ENCODE measurements at regions not wholly inside any gene's neighbourhood (a gene's known extent, or its start where the extent isn't known, plus 50 kb on each side); places are given as distances from the start of the nearest gene placed in this dataset.

GRCh38 chr7:116357781-116358670 is 141.5 kb upstream of the CAV2 start:
- Histone ChIP-seq H3K4me3 (ENCODE audit: low read length) (no peak overlapping the region), H3K79me2 (ENCODE audit: low read length) (no peaks in the 10 kb centered on the region), H2AFZ (ENCODE audit: low read length) (no peak overlapping the region), H3K9me3 (replicated peaks; ENCODE audit: insufficient read depth, low read length) (no peaks in the 10 kb centered on the region), H3K9ac (ENCODE audit: low read length) (no peak overlapping the region), H3K9me2 (replicated peaks; ENCODE audit: insufficient read depth, low read length) (no peaks in the 10 kb centered on the region), H3K27me3 (replicated peaks; ENCODE audit: insufficient read depth, low read length) (no peaks in the 10 kb centered on the region), H3F3A (ENCODE audit: insufficient read depth, low read length) (no peaks in the 10 kb centered on the region), H3K4me2 (ENCODE audit: low read depth, low read length) (no peak overlapping the region), H4K20me1 (ENCODE audit: insufficient read depth, low read length) (no peaks in the 10 kb centered on the region), H3K4me1 (ENCODE audit: low read length) (no peaks in the 10 kb centered on the region; the same call in 1 of the 2 replicates), H3K27ac (ENCODE audit: low read length) (no peak overlapping the region), H3K36me3 (replicated peaks; ENCODE audit: insufficient read depth, low read length) (no peaks in the 10 kb centered on the region)
- no peak for DNase-seq
- TF ChIP-seq EZH2 (optimal IDR thresholded peaks at IDR 0.05; ENCODE audit: low read depth, low read length) (no peak), CTCF (IDR thresholded peaks at IDR 0.05; ENCODE audit: low read length) (no peak), EZH2phosphoT487 (IDR thresholded peaks at IDR 0.05; ENCODE audit: low read length) (no peak)

GRCh38 chr7:116361767-116362166 is 137.8 kb upstream of the CAV2 start:
- no peaks in the 10 kb centered on the region for H3K79me2 ChIP-seq (ENCODE audit: low read length)
- H4K20me1 ChIP-seq (ENCODE audit: insufficient read depth, low read length): no peaks in the 10 kb centered on the region
- H3K9ac ChIP-seq (ENCODE audit: low read length): no peak overlapping the region
- no peak for DNase-seq
- no peak overlapping the region for H3K4me2 ChIP-seq (ENCODE audit: low read depth, low read length)
- no peaks in the 10 kb centered on the region for H3K27me3 ChIP-seq (replicated peaks; ENCODE audit: insufficient read depth, low read length)
- no peak overlapping the region for H3K27ac ChIP-seq (ENCODE audit: low read length)
- H3K4me1 ChIP-seq (ENCODE audit: low read length): no peaks in the 10 kb centered on the region; the same call in 1 of the 2 replicates
- H3K36me3 ChIP-seq (replicated peaks; ENCODE audit: insufficient read depth, low read length): no peaks in the 10 kb centered on the region
- no peaks in the 10 kb centered on the region for H3K9me3 ChIP-seq (replicated peaks; ENCODE audit: insufficient read depth, low read length)
- TF ChIP-seq CTCF (IDR thresholded peaks at IDR 0.05; ENCODE audit: low read length) (no peak), EZH2 (optimal IDR thresholded peaks at IDR 0.05; ENCODE audit: low read depth, low read length) (no peak), EZH2phosphoT487 (IDR thresholded peaks at IDR 0.05; ENCODE audit: low read length) (no peak)
- H3K4me3 ChIP-seq (ENCODE audit: low read length): no peak overlapping the region
- no peaks in the 10 kb centered on the region for H3F3A ChIP-seq (ENCODE audit: insufficient read depth, low read length)
- no peaks in the 10 kb centered on the region for H3K9me2 ChIP-seq (replicated peaks; ENCODE audit: insufficient read depth, low read length)
- no peak overlapping the region for H2AFZ ChIP-seq (ENCODE audit: low read length)

DNA sequence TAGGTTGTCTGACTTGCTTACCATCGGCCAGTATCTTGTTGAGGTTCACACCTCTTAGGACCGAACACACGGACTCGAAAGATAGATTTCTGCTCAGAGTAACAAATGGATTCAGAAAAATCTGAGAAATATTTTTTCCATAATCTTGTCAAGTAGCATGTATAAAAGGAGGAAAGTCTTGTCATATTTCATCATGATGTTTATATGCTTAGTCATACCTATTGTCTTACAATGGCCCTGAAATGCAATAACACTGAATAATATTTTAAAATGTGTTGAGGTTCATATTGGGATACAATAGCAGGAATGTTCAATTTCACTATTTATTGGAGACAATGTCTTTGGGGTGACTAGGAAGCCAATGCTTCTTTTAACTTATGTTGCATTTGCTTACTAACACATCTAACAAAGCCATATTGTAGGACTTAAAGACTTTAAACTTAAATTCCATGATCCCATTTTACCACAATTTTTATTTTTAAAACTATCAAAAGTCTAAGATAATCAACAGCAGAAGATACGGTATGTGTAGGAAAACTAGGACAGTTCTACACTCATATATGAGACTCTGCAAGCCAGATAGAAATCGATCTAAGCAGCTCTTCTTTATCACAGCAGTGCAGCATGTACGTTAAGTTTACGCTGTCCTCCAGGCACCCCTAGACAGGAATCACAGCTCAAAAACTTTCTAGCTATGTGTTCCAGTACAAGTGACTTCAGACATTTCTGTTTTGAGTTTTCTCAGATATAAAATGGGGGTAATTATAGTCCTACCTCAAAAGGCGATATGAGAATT is 135.7 kb upstream of the CAV2 start:
- Histone ChIP-seq H3K27ac (ENCODE audit: low read length) (no peak overlapping the region), H3K9me2 (replicated peaks; ENCODE audit: insufficient read depth, low read length) (no peaks in the 10 kb centered on the region), H3K27me3 (replicated peaks; ENCODE audit: insufficient read depth, low read length) (no peaks in the 10 kb centered on the region), H3K36me3 (replicated peaks; ENCODE audit: insufficient read depth, low read length) (no peaks in the 10 kb centered on the region), H3K9ac (ENCODE audit: low read length) (no peak overlapping the region), H4K20me1 (ENCODE audit: insufficient read depth, low read length) (no peaks in the 10 kb centered on the region), H3K4me2 (ENCODE audit: low read depth, low read length) (no peak overlapping the region), H3K79me2 (ENCODE audit: low read length) (no peaks in the 10 kb centered on the region), H3K4me1 (ENCODE audit: low read length) (no peaks in the 10 kb centered on the region), H3K9me3 (replicated peaks; ENCODE audit: insufficient read depth, low read length) (no peaks in the 10 kb centered on the region), H3F3A (ENCODE audit: insufficient read depth, low read length) (no peaks in the 10 kb centered on the region), H3K4me3 (ENCODE audit: low read length) (no peak overlapping the region), H2AFZ (ENCODE audit: low read length) (no peak overlapping the region)
- no peak for TF ChIP-seq EZH2 (optimal IDR thresholded peaks at IDR 0.05; ENCODE audit: low read depth, low read length)
- no peak for TF ChIP-seq EZH2phosphoT487 (IDR thresholded peaks at IDR 0.05; ENCODE audit: low read length)
- TF ChIP-seq CTCF (IDR thresholded peaks at IDR 0.05; ENCODE audit: low read length): no peak
- DNase-seq: no peak
